HG03139 (cell line): ENCODE measurements at regions not wholly inside any gene's neighbourhood (a gene's known extent, or its start where the extent isn't known, plus 50 kb on each side); places are given as distances from the start of the nearest gene placed in this dataset.

Experiments used
- ATAC-seq: cut with Tn5 transposase; IDR thresholded peaks from one replicate; pipeline ENCODE4 v1.9.1; 2021; ENCODE audit not compliant: unreplicated experiment

DNA sequence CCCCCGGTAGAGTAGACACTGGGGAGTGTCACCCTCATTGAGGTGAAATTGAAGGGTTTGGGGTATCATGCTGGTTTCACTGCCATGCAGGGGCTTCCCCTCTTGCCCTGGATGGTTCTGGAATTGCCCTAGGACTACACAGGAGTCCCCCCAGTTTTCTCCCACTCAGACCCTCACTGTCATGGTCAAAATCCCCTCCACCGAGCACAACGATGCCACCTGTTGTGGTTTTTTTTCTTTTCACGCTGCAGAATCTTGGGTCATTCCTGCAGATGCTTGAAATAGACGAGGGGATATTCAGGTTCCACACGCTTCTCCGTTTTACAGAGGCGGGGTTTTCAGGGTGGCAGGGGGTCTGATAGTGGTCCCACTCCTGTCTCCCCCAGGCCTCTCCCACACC is 255.6 kb downstream of the ENGASE start:
- ATAC-seq, result no peak

DNA sequence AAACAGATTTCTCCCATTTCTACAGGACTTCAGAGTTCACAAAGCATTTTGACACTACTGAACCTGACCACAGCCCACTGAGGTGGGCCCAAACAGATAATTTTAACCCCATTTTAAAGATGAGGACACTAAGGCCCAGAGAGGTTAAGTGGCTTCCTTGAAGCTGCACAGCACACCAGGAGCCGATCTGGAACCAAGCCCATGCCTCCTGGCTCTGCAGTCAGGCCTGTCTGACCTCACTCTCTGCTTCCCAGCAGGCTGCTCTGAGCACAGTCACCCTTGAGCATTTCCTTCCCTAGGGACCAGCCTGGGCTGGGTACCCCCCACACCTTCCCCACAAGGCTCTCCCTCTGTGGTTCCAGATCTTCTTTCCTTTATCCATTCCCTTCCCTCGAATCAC is 252.2 kb downstream of the ENGASE start:
- ATAC-seq, result no peak

DNA sequence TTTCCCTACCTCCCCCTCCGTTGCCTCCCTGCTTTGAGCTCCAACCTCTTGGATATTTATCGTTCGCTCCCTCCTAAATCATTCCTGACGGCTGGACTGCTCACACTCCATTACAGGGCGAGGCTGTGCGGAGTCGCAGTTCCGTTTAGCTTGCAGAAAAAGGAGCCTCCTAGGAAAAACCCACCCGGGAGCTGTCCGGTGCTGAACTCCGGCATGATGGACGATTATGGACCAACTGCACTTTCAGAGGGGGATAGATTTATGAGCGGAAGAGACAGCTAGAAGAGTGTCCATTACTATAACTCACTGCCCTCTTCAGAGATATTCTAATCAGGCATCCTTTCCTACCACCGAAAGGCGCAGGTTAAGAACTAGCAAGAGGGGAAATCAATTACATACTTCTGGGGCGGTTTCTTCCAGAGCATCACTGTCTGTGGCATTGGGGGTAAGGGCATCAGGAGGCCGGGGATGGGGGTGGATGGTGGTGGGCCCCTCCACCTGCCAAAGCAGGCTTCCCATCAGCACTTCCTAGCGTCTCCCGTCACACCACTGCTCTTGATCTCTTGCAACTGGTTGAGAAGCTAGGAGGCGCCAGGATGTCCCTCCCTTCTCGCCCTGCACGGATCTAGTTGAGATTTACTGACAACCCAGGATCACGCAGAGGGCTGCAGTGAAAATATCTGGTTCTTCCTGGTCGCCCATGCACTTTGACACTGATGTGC is 251.2 kb downstream of the ENGASE start:
- ATAC-seq, result no peak

DNA sequence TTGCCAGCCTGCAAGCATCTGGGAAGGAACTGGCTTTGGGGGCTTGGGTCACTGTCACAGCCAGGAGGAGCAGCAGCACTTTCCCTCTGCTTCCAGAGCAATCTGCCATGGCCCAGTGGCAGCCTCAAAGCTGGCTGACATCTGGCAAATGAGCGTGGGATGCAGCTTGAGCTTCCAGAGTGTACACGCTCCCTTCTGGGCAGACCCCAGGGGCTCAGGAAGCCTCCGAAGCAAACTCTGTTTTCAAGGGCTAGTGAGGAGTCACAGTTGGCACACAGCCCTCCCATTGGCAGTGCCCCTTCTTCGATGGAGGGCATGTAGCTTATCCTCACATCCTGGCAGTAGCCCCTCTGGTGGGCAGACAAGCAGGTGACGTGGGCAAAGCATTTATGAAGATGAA is 249.6 kb downstream of the ENGASE start:
- no peak for ATAC-seq

DNA sequence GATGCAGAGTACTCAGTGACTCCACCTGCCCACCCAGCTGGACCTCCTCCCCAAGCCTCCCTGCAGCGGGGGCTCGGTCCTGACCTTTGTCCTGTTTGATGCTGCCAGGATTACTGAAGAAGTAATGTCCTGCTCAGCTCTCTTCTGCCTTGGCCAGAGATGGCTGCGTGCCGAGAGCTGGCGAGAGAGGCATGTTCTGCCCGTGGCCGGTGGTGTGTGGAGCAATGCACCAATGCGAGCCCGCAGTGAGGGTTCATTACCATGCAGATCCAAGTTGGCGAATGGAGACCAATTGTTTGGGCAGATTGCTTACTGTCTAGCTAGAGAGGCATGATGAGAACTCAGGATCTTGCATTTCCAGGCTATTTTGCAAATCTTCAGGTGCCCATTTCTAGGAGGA is 248.9 kb downstream of the ENGASE start:
- no peak for ATAC-seq

DNA sequence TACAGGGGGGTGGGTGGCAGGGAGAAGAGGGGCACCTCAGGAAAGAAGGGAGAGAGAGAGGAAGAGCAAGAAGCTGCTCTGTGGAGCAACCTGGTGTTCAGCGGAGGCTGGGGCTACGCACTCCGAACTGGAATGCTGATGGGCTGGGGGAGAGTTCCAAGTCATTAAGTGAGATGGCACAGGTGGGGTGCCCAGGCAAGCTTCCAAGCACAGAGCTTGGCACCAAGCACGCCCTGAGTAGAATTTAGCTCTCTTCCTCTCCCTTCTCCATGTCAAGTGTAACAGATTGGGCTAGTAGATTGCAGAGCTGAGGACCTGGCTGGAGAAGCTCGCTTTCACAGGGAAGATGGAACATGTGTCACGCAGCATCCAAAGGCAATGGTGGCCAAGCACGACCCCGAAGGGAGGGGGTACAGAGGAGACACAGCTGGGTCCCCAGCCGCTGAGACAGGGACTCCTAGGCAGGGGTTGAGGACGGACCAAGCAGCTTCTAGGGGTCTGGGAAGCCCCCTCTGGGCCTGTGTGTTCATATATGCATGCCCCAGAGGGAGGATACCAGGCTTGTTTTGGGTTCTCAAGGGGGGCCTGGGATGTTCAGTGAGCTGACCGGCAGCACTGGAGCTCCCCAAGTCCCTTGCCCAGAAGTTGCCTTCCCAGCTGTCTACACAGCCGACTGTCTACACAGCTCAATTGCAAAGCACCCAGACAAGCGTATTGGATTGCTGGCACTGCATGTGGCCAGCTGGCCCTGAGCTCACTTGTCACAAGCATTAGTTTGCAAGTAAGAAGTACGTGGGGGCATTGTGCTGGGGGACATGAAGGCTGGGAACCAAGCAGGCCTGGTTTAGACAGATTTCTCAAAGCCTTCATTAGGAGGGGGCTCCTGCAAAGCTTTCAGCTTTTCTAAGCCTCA is 247.8 kb downstream of the ENGASE start:
- no peak for ATAC-seq

DNA sequence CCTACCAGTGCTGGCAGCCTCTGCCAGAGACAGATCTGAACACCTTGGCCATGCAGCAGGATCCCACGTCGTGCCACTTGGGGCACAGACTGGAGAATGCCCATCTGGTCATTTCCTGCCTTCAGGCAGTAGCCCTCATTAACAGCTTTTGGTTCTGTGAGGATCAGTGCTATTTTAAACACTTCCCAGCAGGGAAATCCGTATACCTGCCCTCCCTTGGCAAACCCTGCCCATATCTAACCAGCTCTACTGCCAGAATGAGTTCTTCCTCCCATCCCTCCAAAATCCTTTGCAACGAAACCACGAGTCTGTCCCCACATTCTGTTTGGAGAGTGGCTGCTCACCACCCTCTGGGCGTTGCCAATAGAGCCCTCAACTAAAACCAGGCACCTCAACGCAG is 245.7 kb downstream of the ENGASE start:
- ATAC-seq, result no peak

DNA sequence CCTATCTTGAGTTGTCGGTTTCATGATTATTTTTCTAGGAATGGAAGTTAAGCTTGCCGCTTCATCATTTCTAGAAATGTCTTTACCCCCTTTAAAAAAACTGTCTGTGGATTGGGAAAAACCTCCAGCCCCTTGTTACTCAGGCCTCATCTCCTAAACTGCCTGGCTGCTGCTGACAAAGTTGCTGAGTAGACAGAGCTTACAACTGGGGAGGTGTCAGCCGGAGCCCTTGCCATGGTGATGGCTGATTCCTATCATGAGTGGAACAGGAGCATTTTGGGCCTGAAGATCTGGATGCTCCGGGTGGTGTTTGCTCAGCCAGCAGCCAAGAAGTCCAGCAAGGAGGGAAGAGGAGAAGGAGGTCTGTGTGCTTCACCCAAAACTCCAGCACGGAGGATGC is 243.3 kb downstream of the ENGASE start:
- no peak for ATAC-seq

DNA sequence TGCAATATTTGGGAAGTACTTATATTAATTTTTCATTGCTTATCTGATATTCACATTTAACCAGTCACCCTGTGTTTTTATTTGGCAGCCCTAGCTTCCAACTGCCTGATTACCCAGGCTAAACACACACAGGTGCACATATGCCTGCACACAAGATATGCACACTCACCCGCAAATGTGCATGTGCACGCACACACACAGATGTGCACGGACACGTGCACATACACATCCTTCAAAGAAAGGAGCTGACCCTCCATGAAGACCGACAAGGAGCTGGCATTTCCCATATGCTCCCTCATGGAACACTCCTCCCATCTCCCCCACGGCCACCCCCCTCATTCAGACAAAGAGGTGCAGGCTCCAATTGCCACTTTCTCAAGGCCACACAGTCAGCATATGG is 242.2 kb downstream of the ENGASE start:
- ATAC-seq, result no peak

DNA sequence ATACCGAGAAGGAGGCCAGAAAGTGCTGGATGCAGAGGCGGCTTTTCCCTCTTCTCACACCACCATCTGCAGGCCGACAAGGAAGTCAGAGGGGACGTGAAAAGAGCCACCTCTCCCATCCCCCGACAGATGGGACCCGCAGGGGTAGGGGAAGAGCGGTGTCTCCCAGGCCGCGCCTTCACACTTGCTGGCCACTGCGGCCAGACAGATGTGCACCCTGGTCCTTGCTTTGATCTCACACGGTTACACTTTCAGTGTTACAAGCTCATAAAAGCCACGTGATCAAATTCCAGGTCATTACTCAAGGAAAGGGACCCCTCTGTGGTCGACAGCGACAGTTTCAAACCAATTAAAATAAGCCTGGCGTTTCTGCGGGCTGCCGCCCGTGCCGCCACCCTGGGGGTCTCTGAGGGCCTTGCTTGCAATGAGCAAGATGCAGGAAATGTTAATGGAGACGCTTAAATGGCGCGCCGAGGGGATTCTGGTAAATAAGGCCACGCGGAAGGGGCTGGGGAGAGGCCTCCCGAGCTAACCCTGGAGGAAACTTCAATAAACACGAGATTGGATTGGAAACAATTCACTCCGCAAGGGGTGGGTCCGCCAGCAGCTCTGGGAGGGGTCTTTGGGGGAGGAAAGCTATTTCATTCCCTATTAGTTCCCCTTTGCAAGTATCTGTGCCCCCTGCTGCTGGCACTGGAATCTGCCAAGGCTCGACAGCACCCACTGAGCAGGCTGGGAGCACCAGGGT is 240.9 kb downstream of the ENGASE start:
- ATAC-seq, result no peak

DNA sequence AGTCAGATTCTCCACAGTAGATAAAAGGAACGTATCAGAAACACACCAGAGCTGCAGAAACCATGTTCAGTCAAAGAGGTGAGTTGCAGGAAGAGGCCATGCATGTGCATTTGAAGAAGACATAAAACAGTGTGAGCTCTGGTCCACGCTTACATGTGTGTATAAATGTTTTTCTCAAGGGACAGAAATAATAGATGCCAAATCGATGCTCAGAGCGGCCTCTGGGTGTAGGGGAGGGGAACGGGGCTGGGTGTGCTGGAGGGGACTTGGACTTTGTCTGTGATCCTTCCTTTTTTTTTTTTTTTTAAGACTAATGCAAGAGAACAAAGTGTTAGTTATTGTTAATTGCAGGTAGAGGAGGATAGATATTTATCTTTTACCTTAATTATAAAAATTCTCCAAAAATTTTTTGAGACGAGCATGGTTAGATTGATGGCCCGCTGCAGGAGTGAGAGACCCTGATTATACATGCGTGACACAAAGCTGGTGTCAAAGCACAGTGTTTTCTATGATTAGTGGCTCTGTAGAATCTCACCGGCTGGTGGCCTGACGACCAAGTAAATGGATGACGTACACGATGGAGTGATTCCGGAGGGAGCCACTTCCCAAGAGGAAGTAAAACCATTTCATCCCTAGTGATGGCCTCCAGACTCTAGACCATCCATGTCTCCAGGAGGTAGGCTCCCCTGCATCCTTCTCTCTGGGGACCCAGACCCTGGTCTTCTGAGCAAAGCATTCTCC is 240.2 kb downstream of the ENGASE start:
- ATAC-seq, result no peak

DNA sequence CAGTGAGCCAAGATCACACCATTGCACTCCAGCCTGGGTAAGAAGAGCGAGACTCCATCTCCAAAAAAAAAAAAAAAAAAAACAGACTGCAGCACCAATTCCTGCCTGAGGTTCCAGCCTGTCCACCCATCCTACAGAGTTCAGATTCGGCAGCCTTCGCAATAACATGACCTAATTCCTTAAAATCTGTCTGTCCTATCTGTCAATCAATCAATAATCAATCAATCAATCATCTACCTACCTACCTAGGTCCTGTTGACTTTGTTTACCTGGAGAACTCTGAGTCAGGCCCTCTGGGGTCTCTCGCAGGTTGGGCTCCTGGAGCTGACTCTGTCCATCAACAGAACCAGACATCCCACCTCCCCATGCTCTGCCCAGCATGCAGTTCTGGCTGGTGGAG is 236.7 kb downstream of the ENGASE start:
- ATAC-seq, result no peak

DNA sequence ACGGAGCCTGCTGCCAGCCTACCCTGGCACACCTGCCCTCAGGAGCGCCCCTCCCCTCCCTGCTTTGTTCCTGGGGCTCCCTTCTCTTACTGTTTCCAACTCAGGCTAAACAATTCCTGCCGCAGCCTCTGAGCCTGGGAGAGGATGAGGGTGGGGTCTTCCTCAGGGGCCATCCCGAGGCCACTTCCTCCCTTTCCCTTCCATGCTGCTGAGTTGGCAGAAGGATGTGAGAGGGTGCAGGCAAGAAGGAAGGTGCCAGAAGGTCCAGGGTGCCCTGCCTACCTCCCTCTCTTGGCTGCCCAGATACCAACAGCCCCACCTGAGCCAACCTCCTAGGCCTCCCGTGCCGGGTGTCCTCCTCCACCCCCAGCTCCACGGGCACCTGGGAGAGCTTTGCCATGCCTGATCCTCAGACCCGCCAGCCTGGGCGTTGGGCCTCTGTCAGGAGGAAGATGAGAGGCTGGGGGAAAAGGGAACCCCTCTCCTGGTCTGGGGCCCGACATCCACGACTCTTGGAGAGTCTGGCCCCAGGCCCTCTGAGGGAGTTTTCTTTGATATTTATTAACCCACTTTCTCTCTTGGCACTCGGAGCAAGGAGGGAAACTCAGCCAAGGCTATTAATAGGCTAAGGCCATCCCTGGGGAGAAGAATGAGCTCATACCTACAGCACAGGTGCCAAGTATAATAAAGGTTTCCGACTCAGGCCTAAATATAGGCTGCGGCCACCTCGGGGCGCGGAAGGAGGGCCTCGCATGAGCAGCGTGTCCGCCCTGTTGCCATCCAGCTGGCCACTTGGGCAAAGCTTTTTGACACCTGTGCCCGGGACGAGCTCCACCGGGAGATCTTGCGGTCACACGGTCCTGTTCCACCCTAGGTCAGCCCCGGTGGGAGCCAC is 232.0 kb downstream of the ENGASE start:
- no peak for ATAC-seq

DNA sequence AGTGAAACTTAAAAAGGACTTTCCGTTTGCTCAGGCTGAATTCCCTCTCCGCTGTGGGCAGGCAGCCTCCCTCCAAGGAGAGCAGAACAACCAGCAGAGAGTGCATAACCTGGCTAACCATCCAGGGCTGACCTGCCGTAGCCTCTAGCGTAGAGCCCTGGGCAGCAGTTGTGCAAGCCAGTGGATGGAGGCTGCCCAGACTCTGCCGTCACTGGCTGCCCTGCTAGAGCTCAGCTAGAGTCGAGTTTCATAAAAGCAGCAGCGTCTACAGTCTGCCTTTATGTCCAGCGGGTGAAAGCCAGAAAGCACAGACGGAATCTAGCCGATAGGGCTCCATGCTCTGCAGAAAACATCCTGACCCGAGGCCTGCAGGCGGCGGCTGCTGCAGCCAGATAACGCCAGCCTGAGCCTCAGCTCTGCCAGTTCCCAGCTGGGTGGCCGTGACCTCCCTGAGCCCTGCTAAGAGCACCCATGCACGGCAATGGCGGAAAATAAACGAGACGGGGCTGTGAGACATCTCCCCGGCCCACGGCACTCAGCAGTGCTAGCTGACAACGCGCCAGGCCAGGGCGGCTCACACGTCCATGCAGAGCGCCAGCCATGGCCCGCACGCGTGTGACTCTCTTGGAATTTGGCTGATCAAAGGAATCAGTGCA is 231.3 kb downstream of the ENGASE start:
- ATAC-seq, result no peak

DNA sequence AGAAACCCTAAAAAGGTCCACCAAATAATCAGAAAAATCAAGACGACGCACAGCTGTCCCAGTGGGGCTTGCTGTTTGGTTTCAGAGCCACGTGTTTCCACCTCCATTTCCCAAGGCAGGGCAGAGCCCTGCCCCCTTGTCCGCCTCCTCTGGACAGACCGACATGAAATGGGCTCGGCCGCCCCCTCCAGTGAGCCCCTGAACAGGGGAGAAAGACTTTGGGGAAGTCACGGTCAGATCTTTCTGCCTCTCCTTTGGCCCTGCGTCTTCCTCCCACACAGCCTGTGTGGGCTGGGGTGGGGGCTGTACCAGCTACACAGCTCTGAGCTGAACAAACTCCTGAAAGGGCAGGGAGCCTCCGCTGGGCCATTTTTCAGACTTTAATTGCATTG is 230.7 kb downstream of the ENGASE start:
- ATAC-seq, result no peak

DNA sequence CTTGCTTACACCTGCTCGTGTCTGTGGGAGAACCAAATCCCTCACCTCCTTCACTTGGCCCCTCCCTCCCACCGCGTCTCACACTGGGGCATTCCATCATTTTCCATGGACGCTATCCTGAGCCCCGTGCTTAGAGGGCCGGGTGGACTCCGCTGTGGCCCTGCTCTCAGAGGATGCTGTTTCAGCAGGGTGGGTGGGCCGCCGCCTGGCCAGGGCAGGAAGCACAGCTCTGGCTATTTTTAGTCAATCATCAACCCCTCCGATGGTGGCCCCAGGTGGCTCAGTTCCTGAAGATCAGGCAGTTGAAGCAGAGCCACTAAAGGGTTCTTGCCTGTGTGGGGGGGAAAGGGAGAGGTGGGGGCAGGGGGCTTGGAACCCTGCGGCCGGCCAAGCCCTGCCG is 230.3 kb downstream of the ENGASE start:
- ATAC-seq, result no peak

DNA sequence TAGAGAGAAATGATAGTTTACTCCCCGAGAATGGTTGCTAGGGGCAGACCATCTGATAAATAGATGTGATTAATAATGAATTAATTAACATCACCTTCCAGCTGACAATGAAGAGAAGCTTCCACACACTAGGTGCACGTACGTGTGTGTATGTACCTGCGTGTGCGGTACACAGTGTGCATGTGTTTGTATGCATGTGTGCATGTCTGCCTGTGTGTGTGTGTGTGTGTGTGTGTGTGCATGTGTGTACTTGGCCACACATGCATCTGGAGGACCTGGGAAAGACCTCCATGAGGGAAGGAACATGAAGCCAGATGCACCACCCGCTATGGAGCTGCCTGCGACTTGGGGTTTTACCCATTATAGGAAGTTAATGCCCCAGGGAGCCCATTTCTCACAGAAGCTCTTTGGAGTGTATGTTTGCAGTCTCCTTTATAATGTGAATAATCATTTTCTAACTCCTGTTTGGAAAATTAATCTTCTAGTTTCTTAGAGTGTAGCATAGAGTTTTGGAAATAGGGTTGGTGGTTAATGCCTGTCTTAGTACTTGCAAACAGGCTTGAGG is 229.1 kb downstream of the ENGASE start:
- no peak for ATAC-seq

DNA sequence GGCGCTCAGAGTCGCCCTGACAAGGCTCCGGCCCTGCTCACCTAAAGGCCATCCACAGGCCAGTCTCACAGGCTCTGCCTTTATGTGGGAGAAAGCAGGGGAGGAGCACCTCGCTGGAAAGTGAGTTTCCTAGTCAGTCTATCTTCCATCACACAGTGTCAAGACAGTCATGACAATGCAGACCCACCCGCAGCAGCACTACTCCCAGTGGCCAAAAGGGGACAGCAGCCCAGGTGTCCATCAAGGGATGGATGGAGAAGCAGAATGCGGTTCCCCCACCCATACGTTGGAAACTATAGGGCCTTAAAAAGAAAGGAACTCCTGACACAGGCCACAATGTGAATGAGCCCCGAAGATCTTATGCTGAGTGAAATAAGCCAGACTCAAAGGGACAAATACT is 226.8 kb downstream of the ENGASE start:
- no peak for ATAC-seq

DNA sequence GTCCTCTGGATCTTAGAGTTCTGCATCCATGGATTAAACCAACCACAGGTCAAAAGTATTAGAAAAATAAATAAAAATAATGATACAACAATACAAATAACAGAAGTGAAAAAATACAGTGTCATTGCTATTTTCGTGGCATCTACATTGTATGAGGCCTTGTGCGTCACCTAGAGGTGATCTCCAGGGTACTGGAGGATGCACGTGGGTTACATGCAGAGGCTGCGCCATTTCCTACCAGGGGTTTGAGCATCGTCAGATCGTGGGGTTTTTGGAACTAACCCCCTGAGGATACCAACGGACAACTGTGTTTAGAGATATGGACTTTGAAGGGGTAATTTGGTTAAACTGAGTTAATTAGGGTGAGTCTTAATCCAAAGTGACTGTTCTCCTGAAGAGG is 224.7 kb downstream of the ENGASE start:
- ATAC-seq, result no peak
